HG03565 (cell line): ENCODE measurements at regions not wholly inside any gene's neighbourhood (a gene's known extent, or its start where the extent isn't known, plus 50 kb on each side); places are given as distances from the start of the nearest gene placed in this dataset.

Experiments used
- ATAC-seq: cut with Tn5 transposase; IDR thresholded peaks from one replicate; pipeline ENCODE4 v1.9.1; 2021; ENCODE audit warnings: mild to moderate bottlenecking, moderate library complexity; ENCODE audit not compliant: unreplicated experiment

DNA sequence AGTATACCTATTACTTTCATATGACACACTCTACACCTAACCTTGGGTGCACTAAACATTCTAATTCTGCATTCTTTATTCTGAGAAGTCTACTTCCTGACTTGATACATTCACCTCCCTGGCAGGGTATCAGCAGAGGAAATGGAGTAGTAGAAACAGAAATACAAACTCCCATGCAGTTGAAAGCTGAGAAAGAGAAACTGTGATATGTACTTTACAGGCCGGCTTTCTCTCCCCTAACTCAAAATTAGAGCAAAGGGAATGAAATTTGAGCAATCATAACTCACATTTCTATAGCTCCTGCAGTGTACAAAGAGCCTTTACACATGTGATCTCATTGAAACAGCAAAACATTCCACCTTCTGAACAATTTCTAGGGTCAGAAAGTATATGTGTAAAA lies 135.5 kb upstream of the COL8A1 start:
- no peak for ATAC-seq

DNA sequence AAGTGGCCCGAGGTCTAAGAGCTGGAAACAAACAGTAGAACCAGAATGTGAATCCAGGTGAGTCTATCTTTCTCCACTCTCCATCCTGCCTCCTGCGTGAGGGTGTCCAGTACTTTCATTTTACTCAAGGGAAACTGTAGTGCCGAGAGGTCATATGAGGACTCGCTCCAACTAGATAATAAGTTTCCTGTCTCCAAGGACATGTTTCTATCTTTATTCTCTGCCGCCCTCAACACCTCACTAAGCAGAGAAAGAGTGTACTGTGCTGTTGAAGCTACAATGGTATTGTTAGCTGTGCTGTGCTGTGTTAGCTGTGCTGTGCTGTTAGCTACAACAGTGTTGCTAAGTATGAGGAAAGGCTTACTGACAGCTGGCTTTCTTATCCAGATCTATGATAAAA lies 137.9 kb upstream of the COL8A1 start:
- no peak for ATAC-seq

DNA sequence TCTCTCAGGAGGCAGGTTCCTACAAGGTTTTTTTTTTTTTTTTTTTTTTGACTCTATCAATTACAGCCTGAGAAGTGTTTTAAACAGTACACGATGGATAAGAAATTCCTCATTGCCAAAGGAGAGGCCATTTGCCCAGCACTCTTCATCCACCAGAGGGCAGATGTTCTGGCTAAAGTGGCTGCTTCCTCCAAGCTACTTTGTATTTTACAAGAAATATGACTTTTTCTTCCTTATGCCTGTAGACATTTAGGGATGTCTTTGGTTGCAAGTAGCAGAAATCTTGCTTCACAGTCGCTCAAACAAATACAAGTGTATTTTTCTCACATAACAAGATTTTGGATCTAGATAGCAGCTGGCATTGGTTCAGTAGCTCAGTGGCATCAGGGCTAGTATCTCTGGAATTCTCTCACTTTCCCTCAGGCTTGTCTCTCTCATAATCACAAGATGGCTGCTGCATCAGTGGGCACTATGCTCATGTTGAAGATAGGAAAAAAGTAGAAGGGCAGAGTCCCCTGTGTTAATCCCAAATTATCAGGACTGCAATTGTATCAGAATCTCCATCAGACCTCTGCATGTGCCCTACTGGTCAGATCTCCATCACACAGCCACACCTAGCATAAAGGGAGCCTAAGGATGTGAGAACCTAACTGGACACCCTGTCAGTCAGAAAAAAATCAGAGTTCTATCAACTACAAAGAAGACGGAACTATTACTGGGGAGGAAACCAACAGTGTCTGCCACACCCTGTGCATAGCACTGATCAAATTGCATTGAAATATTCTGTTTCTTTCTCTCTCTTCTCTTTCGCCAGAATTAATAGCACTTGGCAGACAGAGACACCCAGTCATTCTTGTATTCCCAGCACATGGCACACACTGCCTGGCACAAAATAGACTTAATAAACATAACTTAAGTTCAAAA lies 138.9 kb upstream of the COL8A1 start:
- ATAC-seq: no peak

DNA sequence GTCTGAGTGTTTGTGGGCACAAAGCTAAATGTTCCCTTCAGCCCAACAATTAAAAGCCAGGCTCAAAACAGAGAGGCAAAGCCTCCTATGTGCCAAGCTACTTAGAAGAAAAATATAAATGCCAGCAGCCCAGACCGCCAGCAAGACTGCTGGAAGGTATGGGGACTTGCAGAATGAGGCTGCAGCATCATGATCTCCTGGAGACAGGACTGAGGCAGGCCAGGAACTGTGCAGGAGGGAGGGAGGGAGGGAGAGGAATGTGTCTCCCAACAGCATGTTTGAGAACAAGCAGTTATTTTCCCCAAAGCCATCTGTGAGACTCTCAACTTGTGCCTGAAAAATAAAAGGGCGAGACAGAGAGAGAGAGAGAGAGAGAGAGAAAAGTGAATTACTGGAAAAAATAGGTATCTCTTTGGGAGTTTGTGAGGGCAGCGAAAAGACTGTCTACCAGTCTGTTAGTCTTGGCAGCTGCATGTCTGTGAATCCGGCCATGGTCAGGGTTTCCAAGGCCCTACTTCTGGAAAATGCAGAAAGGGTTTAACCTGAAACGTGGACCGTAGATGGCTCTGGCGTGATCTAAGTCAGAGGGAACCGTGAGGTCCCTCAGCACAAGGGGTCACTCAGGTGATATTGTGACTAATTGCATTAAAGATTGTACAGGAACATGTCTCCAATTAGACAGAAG lies 139.7 kb upstream of the COL8A1 start:
- no peak for ATAC-seq

DNA sequence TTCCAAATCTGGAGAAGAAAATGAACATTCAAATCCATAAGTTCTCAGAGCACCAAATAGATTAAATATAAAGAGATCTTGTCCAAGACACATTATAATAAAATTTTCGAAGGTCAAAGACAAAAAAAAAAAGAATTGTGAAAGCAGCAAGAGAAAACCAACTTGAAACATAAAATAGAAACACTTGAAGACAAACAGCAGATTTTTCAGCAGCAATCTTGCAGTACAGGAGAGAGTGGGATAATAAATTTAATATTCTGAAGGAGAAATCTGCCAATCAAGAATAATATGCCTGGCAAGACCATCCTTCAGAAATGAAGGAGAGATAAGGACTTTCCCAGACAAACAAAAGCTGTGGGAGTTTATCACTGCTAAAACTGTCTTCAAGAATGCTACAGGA lies 150.5 kb upstream of the COL8A1 start:
- ATAC-seq: no peak

DNA sequence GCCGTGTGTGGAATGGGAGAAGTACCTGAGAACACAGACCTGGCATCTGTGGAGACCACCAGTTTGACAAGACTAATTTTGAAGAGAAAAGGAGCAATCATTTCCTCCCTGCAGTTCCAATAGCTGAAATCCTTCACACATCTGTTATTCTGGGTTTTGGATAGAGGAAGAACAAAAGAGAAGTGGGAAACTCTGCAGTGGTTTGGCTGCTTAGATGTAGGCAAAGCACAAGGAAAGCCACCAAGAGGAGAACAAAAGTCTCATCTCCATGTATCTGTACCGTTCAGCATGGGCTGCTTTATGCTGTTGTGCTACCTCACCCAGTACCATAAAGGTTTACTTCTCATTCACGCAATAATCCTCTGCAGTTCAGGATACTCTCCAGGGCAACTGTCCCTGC lies 153.1 kb upstream of the COL8A1 start:
- ATAC-seq: no peak

DNA sequence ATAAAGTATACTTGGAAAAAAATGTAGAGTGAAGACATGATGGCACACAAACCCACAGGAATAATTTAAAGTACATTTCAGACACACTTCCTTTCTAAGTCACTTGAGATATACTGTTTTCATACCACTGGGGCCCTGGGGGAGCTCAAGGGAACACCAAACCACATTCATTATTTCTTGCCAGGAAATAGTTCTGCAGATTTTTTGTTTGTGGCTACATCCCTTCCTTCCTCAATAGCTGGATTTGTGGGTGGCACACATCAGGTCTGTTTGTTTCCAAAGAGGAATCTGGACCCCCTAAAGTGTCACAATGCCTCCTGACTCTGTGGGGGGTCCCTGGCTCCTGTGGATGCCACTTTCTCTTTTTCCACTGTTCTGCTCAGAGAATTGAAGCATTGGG lies 153.5 kb upstream of the COL8A1 start:
- ATAC-seq: no peak

DNA sequence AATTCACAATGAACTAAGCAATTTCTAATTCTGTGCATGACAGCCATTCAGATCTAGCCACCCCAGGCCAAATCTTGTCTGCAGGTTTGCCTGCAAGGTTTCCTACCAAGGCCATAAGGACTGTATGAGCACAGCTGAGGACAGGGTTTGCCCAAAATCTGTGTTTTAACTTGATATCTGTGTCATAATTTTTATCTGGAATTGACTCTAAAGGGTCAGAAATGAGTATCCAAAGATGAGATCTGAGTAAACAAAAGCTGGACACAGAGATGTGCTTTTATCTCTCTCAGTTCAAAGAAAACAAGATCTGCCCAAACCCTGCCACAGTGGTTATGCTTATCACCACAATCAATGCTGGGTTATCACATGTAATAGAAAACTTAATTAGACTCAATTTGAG lies 154.6 kb upstream of the COL8A1 start:
- peak; percentile 42 for ATAC-seq

DNA sequence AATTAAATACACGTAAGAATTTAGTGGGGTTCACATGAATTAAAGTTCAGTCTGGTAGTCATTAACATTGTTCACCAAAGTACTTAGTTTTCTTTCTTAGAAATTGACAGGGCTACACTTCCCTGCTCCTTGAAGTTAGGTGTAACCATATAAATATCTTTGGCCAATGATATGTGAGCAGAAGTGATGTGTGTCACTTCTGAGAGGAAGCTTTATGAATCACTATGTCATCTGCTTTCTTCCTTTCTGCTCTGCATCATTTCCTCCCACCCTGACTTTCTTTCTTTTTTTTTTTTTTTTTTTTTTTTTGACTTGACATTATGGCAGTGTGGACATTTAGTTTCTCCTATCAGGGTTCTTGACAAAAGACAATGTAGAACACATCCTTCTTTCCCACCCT lies 156.2 kb upstream of the COL8A1 start:
- no peak for ATAC-seq

DNA sequence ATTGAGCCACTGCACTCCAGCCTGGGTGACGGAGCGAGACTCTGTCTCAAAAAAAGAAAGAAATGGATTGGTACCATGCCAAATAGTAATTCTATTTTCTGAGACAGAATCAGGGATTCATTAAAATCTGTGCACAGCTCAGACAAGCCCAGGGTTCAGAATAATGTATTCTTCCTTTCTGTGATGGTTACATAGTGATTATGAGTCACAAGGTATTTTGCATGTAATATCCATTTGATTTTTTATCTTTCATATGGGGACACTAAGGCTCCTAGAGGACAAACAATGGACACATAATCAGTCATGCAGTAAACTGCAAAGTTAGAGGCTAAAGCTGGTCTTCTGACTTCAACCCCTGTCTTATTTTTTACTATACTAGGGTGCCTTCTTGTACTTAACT lies 156.8 kb upstream of the COL8A1 start:
- ATAC-seq: no peak

DNA sequence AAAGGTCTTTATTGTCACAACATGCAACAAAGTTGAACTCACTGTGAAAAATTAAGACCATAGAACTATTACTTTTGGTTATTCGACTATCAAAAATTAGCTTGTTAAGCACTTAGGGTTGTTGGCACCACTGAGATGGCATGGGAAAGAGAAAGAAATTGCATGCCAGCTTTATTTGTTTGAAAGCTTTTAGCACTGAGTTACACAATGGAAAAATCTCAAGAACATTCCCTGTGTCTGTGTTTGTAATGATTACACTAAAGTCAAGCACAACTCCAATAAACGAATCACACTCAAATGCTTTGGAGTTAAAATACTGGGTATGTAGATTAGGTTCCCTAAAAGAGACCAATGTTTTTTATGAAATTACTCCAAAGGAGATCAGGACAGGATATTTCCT lies 158.6 kb upstream of the COL8A1 start:
- ATAC-seq: no peak

DNA sequence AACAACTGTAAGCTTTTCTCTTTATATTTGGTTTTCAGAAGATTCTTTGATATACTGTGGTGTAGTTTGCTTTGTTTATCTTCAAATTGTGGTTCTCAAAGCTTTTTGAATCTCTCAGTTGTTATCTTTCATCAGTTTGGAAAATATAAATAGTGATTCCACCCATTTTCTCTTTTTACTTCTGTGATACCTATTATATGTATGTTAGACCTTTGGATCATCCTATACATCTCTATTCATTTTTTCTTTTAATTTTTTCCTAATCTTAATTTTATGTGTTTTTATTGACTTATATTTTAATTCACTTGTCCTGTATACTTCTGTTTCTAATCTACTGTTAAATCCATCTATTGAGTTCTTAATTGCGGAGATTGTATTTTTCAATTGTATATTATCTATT lies 160.7 kb upstream of the COL8A1 start:
- ATAC-seq: no peak

DNA sequence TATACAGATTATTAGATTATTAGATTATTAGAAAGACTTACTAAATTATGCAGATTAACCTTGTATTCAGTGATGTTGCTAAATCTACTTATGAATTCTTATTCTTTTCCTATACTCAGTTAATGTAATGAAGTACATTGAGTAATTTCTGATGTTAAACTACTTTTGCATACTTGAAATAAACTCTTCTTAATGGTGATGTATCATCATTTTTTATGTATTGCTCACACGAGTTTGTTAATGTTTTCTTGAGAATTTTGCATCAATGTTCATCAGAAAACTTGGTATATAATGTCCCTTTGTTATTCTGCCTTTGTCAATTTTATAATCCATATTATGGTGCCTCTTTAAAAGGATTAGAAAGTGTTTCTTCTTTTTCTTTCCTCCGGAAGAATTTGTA lies 163.2 kb upstream of the COL8A1 start:
- ATAC-seq: no peak

DNA sequence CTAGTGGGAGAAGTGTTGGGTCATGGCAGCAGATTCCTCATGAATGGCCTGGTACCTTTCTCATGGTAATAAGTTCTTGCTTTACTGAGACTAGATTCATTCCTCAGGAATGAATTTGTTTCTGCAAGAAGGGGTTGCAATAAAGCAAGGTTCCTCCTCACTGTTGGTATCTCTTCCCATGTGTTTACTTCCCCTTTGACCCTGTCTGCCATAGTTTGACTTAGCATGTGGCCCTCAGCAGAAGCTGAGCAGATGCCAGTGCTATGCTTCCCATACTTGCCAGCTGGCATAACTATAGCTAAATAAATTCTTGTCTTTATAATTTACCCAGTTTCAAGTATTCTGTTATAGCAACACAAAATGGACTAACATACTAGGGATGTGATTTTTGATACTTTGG lies 163.6 kb upstream of the COL8A1 start:
- ATAC-seq: no peak

DNA sequence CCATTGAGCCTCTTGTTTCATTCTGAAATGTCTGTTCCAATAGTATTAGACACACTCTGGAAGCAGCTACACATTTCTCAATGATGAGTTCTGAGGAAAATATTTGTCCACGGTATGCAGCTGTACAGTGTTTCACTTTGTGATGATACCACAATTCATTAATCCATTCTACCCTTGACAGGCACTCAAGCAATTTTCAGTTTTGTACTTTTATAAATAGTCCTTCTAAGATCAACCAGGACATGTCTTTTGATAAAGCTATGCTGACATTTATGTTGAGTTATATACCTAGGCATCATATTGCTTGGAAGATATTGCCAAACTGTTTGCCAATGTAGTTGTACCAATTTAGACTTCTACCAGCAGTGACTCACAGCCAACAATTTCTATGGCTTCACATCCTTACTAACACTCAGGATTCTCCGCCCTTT lies 165.1 kb upstream of the COL8A1 start:
- no peak for ATAC-seq

DNA sequence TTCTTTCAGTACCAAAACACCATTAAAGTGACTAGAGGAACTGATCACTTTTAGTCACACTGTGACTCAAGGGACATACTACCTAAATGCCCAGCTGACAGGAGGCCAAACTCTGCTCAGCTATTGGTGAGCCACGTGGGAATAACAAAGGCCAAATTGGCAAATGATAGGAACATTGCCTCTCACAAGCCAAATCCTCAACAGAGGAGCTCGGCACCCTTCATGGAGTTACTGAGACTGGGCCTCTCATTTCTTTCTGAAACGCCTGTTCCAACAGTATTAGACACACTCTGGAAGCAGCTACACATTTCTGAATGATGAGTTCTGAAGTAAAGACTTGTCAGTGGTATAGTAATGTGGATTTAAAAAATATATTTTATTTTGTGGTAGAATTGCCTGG lies 166.0 kb upstream of the COL8A1 start:
- ATAC-seq: no peak

DNA sequence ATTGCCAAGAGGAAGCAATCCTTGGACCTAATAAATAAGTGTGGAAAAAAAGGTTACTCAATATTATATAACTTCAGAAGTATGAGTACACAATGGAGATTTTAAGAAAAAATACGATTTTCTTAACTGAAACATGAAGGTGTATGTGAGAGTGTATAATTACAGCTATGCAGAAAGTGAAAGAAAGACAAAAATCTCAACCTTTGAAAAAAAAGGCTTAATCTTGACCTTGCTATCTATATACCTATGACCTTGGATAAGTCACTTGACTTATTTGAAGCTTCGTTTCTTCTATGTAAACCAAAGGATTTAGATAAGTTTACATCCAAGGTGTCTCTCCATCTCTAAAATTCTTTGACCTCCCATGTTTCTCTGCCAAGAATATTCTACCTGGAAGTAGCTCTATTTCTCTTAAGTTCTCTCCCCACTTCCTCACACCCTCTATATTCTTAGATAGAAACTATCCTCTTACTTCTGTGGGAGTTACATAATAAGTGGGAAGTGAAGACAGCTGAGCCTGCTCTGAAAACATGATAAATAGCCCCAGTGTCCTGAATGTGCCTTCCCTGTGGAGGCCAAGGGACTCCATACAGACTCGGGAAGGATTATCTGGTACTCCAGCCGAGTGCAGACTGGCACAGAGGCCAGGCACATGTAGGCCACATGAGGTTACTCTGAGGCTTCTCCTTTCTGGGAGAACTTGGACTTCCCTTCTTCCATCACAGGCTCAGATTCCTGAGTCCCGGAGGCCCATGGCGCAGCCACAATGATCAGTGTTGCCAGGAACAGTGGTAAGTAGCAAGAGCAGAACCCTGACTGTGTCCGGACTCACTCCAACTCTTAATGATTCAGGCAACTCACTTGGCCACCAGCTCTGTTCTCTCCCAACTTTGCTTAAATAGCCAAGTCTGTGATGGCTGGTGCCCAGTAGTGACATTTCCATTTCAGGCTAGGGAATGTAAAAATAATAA lies 166.8 kb upstream of the COL8A1 start:
- no peak for ATAC-seq

DNA sequence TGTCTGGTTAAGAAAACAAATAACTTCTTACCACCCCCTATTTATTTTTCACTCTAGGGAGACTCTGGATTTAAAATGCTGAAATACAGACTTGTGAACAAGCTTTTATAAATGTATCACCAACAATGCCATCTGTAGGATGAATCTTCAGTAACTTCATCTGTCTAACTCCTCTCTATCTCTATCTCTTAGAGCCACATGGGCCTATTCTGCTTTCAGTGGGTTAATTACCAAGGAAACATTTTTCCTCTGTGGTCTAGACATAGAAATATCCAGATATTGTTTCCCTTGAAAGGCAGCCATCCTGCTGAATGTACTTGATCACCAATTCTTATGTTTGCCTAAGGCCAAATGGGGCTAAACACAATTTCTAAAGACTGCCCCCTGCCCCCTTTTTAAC lies 167.6 kb upstream of the COL8A1 start:
- ATAC-seq: no peak

DNA sequence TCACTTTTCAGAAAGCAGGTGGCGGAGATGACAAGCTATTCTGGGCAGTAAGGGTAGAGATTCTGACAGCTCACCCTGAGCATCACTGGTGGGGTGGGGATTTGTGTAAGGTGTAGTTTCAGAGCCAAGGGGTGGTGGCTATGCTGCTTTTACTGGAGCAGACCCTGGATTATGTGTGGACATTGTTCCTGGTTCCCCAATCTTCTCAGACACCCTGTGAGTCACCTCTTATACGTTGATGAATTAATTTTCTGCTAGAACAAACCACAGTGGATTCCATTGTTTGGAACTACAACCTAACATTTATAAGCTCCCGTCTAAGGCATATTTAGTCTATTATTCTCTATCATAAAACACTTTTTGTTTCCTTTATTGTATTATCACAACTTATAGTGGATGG lies 169.5 kb upstream of the COL8A1 start:
- no peak for ATAC-seq

DNA sequence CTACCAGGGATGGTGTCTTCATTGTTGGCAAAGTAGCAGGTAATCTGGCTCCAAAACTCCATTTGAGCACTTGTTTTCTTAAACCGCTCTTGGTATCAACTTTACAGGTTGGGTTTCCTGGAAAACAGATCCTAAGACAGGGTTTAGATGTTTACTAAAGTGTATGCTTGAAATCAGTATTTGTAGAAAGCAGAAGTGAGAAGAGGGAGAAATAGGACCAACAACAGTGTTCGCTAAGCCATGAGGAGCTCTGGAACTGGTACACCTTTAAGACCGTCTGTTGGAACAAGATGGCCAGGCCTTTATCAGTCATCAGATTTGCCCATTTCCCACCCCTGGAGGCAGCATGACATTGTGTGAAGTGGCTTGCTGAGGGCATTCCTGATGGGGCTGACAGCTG lies 171.0 kb upstream of the COL8A1 start:
- no peak for ATAC-seq

DNA sequence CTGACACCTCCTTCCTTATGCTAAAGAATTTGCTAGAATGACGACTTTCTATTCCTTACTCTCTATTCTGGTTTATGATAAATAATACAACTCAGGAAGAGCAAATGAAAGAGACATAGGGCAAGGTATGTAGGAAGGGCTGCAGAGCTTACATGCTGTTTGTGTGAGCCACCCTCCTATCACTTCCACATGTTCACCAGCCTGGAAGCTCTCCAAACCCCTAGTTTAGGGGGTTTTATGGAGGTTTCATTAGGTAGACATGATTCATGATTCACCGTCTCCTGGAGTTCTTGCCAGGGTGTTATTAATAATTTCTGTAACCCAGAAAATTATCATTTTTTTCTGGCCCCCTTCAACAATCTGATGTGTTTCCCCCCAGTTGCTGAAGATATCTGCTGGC lies 172.1 kb upstream of the COL8A1 start:
- ATAC-seq: no peak
